GM12874 (cell line): ENCODE measurements at regions not wholly inside any gene's neighbourhood (a gene's known extent, or its start where the extent isn't known, plus 50 kb on each side); places are given as distances from the start of the nearest gene placed in this dataset.

ENCODE experiments used
- TF ChIP-seq, protein P1 (sequence below): IDR thresholded peaks from 2 replicates; pipeline ENCODE4 v1.5.1; 2011; ENCODE audit warnings: low read depth, mild to moderate bottlenecking, control low read depth, low read length, moderate library complexity; ENCODE audit not compliant: insufficient read depth

DNA sequence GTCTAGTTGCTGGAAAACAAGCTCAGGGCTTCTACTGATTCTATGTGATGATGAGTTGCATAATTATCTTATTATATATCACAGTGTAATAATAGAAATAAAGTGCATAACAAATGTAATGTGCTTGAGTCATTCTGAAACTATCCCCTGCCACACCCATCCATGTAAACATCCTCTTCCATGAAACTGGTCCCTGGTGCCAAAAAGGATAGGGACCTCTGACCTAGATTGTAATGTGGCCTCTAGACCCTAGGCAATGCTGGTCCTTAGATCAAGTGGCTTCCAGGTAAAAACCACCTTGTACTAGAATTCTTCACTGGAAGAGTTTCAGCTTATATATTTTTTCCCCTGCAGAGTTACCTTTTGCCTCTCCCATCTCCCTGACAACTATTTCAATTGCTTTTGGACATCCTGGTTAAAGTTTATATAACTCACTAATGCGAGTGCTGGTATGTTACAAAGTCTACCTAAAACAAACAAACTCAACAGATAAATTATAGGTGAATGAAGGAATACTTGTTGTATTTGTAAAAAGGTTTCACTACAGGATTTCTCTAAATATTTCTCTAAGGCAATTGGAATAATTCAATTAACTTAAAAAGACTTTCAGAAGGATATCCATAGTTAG, 462.5 kb downstream of the NAV3 start:
- TF ChIP-seq, protein P1, sequence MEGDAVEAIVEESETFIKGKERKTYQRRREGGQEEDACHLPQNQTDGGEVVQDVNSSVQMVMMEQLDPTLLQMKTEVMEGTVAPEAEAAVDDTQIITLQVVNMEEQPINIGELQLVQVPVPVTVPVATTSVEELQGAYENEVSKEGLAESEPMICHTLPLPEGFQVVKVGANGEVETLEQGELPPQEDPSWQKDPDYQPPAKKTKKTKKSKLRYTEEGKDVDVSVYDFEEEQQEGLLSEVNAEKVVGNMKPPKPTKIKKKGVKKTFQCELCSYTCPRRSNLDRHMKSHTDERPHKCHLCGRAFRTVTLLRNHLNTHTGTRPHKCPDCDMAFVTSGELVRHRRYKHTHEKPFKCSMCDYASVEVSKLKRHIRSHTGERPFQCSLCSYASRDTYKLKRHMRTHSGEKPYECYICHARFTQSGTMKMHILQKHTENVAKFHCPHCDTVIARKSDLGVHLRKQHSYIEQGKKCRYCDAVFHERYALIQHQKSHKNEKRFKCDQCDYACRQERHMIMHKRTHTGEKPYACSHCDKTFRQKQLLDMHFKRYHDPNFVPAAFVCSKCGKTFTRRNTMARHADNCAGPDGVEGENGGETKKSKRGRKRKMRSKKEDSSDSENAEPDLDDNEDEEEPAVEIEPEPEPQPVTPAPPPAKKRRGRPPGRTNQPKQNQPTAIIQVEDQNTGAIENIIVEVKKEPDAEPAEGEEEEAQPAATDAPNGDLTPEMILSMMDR = no peak

DNA sequence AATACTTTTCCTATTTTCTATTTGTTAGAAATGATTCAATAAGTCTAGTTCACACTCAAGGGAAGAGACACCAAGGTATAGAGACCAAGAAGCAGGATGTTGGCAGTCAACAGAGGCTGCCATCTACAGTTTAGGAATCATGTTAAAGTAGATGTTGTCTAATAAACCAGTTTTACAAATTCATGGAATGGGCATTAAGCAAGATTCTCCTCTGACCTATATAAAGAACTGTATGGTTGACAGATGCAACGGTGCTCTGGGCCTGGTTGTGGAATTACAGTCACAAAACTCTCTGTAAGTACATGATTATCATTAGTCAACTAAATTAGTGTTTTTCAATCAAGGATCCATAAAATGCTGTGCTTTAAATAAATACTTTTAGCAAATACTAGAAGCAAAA, 475.1 kb downstream of the NAV3 start:
- TF ChIP-seq, protein P1 = no peak

DNA sequence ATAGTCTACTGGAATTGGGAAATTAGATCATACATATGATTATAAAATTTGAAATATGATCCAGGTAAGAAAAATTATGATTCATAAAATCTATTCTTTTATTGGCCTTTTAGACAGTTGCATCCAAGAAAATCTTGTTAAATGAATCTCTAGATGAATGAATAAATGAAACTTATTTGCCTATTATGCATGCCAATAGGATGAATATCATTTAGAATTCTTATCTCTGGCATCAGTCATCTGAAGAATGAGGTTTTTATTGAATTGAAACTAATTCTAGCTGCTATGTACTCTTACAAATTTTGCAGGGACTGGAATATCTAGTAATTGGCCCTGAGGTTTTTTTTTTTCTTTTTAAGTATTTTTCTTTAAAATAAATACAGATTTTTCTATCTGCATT, 475.5 kb downstream of the NAV3 start:
- TF ChIP-seq, protein P1 = no peak

DNA sequence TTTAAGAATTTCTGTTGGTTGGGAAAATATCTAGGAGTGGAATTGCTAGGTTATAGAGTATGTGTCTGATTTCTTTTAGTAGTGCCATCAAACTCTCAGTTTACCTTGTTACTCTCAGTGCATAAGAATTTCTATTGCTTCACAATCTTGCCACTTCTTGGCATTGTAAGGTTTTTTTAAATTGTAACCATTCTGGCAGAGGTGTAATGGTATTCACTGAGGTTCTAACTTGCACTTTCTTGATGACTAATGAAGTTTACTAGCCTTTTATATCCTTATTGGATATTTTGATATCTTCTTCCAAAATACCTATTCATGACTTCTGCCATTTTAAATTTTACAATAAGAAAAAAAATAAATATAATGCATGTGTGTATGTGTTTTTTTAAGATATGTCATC, 478.0 kb downstream of the NAV3 start:
- TF ChIP-seq, protein P1 = no peak

DNA sequence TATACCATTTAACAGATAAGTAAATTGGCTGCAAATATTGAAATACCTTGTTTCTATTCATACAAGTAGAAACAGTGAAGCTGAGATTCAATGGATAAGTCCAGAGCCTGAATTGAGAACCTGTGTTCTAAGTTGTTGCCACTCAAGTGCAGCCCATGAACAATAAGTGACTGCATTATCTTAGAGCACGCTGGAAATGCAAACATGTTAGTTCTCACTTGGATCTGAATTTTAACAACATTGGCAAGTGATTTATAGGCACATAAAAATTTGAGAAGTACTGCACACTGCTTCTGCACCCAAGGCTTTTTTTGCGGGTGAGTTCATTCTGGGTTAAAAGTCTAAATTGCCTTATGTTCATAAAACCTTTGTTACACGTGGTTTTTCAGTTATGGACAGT, 484.3 kb downstream of the NAV3 start:
- TF ChIP-seq, protein P1 = no peak

DNA sequence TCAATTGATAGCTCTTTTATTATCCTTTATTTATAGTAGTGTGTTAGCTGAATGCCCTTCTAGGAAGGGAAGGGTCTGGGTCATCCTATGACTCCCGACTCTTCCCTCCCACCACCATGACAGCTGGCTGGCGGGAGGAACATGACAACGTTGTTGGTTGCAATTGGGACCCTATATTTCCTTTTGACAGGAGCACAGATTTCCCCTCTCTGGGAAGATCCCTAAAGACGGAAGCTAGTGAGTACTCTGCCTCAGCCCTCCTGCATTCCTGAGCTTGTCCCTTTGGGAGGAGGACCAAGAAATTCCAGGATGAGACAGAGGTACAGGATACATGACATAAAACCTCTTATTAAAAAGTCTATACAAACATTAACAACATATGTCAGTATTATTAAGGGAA, 485.4 kb downstream of the NAV3 start:
- TF ChIP-seq, protein P1 = no peak

DNA sequence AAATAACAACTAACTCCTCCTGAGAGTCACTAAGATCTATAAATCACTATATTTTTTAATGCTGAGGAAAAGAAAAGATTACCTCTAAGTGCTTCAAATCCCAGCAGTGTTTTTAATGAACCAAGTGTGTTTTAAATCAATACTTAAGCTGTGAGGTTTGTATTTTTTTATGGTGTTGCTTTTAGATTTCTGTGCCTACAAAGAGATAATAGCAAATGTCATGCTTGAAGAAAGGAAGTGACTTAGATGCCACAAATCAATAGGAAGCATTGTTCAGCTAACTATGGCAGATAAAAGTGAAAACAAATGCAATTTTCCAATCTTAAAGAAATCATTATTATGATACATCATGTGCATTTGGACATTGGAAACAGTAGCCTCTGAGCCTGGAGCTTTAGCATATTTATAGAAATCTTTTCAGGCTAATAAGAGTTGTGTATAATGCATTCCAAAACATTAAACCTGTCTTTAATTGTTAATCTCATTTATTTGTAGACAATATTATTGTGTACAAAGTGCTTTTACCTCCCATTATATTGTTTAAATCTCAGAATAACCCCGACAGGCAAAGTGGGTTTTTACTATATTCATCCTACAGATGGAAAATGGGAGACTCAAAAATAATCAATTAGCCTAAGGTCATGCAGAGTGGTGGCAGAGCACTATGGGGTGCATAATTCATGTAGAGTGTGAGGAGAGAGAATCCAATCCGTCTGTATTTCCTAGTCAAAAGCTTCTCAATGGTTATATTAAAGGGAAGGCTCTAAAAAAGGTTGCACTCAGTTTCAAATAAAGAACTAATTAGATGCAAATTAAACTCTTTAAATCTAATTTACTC, 486.2 kb downstream of the NAV3 start:
- TF ChIP-seq, protein P1 = no peak
